PC-3 (cell line): ENCODE measurements at regions not wholly inside any gene's neighbourhood (a gene's known extent, or its start where the extent isn't known, plus 50 kb on each side); places are given as distances from the start of the nearest gene placed in this dataset.

ENCODE experiments used
- CTCF ChIP-seq: fragments of 300-600 bp; sonication (generic); conservative IDR thresholded peaks from 2 replicates; pipeline ENCODE4 v1.5.1; 2017; ENCODE audit warnings: antibody characterized with exemption, low read depth, mild to moderate bottlenecking, low read length
- EZH2phosphoT487 ChIP-seq: fragments of 300-600 bp; sonication (generic); IDR thresholded peaks from 2 replicates; pipeline ENCODE4 v1.6.1; 2018; ENCODE audit warnings: mild to moderate bottlenecking, antibody characterized with exemption, low read length, borderline replicate concordance

- TF ChIP-seq CTCF (no peak), EZH2phosphoT487 (no peak)
These were observed 342.6 kb upstream of the TMPO start for GRCh38 chr12:98172801-98173200.
